ENCODE measurements at regions not wholly inside any gene's neighbourhood (a gene's known extent, or its start where the extent isn't known, plus 50 kb on each side); places are given as distances from the start of the nearest gene placed in this dataset.

DNA sequence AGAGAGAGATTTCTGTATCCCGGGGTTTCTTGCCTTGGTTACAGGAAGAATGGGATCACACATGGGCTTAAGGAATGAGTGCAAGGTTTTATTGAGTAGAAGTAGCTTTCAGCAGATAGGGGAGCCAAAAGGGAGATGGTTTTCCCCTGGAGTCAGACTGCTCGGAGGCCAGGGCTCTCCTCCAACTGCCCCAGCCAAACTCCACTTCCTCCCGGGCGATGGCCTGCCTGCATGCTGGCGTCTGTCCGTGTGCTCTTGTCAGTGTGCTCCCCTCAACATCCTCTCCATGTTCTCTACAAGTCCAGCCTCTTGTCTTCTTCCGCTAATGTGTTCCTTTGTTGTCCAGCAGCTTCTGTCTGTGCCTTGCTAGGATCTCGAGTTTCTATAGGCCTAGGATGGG lies 421.3 kb upstream of the ADGRL2 start:
- DNase-seq, result no peak

DNA sequence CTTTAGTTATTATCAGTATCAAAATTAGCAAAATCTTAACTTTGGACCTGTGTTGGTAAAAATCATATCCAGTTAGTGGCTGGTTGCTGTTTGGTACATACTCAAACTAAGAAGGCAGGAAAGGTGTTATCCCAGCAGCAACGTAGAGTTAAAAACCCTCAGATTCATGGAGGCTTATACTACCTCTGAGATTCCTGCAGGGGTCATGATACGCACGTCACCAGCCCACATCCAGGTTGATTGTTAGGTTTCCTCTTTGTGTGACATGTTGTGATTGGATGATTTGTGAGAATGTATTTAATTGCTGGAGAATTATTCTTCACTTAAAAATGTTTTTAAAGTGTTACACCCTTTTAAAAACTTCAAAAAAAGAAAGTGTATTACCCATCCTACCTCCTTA lies 423.3 kb upstream of the ADGRL2 start:
- no peak for DNase-seq

DNA sequence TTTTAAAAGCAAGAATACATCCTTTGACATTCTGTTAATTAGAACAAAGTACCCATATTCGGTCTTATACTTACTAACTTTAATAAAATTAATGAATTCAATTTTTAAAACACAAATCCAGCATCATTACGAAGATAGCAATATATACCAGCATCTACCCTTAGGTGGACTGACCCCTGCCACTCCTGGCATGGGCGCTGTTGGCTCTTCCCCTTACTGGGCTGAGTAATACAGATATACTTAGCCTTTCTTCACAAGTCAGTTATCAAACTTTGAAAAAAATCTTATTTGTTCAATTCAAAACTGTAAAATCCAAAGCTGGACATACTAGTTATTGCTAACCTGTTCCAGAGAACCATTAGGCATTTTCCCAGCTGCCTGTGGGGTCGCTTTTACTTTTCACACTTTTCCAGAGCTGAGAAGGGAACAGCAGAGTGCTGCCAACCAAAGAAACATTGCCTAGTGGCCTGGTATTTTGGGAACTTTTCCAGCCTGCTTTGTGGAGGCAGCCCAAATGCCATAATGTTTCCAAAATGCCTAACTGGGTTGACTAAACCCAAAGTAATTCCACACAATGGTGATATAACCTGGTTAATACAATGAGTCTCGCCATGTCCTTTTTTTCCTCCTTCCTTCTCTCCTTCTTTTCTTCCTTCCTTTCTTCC lies 424.7 kb upstream of the ADGRL2 start:
- no peak for DNase-seq

GRCh38 chr1:81374481-81374880 lies 426.3 kb upstream of the ADGRL2 start:
- DNase-seq, result no peak

GRCh38 chr1:81371864-81372263 lies 428.9 kb upstream of the ADGRL2 start:
- DNase-seq, result no peak

DNA sequence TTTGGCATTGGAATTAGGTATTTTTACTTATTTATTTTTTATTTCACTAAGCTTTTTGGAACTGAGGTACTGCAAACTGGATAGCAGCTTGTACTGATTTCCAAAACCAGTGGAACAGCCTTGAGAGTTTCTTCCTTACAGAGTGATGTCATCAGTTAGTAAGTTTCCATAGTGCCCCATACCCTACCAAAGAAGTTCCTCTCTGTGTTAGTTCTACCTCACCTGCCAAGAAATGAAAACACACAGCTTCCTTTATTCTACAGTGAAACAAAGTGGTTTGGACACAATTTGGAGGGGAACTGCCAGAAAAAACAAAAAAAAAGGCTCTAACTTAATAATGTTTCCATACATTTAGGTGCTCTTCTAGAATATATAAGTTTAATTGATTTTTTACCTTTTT lies 430.9 kb upstream of the ADGRL2 start:
- DNase-seq, result no peak

DNA sequence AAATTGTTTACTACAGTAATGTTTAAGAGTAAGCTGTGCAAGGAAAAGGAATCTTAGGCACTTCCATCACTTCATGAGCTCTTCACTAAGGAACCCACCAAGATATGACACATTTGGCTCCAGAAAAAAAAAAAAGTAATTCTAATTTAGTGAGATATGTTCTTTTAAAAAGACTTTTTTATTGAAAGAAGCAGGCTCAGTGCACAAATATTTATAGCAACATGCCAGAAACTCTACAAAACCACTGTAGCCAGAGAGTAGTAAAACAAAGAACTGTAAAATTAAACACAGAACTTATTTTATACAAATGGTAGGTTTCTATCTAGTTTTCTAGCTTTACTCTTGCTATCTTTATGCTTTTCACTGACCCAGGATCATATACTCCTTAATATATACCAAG lies 434.6 kb upstream of the ADGRL2 start:
- no peak for DNase-seq

DNA sequence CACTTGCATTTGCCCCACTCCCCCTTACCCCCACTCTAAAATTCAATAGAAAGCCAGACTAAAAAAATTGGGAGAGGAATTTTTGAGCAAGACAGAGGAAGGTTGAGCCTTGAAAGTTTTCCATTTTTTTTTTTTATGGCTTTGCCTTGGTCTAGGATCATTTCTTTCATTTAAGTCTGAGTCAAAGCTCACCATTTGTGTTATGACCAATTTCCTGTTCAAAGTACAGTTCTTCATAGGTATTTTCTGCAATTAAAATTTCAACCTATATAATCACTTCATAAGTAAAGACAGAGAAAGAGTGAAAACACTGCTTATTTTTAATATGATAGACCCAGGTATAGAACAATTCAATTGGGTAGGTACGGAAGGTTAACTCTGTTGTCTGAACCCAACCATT lies 436.6 kb upstream of the ADGRL2 start:
- DNase-seq, result no peak

GRCh38 chr1:81358151-81358550 lies 442.6 kb upstream of the ADGRL2 start:
- no peak for DNase-seq

- DNase-seq, result no peak
These were observed 448.9 kb upstream of the ADGRL2 start for GRCh38 chr1:81351864-81352263.

- no peak for DNase-seq
These were observed 451.4 kb upstream of the ADGRL2 start for GRCh38 chr1:81349194-81349965.

DNA sequence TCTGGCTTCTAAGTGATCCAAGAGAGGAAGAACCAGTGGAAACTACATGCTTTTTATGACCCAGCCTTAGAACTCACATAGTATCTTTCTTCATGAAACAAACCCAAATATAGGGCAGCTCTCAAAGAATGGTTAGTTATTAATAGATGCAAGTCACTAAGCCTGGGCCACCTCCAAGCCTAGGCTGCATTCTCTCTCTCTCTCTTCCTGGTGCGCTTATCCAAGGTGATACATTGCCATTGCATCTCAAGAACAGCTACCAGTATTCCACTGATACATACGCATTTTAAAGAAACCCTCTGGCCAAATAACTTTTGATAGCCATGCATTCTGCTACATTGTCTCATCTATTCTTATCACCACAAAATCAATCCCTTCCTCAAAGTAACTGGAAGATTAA lies 455.6 kb upstream of the ADGRL2 start:
- no peak for DNase-seq

DNA sequence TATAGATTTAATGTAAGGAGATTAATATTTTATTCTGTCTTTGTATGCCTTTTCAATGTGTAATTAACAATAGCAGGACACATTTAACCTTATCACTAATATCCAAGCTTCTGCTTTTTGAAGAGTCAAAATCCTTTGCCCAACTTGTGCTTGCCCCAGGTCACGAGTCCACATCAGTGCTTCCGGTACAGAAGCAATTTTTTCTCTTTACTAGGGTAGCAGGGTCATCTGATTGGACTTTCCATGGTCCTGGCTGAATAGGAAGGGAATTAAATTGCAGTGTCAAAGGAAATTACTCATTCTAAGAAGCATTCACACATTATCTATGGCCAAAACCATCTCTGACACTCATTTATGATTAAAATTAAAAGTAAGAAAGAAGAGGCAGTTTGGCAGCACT lies 460.5 kb upstream of the ADGRL2 start:
- DNase-seq, result no peak

GRCh38 chr1:81337226-81337625 lies 463.5 kb upstream of the ADGRL2 start:
- no peak for DNase-seq

DNA sequence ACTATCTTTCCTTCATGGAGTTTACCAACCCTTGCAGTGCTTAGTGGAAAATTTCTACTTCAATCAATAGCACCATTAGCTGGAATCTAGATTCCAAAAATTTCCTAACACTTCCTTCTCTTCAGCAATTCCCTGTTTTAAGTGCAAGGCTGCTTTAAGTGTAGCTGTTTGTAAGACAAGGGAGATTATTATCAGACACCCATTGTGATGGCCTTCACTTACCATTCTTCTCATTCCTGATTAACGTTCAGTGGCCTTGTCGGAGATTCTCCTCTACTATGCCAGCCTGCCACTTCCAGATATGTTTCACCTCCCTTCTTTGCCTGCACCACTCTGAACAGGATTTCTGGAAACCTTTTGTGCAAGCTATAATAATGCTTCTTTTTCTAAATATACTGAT lies 464.9 kb upstream of the ADGRL2 start:
- DNase-seq, result no peak

DNA sequence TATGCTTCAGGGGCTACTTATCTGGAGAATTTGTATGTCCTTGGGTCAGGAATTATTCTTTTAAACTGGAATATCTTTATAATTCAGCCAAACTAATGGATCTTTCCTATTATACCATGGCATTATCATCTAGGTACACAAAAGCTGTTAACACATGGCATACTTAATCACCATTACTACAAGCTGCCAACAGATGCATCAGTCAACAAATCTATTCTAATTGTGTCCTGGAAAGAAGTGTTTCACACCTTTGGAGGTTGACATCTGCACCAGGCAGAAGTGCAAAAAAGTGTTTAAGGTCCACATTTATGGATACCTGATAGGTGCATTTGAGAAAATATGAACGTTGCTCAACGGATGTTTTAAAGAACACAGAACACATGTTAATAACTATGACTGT lies 470.2 kb upstream of the ADGRL2 start:
- no peak for DNase-seq

DNA sequence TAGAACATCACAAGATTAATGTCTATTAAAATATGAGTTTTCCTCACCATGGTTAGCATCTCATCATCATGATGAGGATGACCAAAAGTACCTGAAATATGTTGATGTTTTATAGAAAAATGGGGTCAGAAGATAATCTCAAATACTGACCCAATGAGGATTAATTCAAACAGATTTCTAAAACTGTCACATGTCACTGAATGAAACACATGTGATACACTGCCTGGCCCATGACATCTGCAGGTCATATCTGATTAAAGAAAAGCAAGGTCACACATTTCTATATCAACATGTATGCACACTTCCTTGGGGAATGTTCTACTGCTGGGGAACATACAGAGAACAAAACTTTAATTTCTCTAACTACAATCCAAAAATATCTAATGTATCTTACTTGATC lies 470.6 kb upstream of the ADGRL2 start:
- DNase-seq, result no peak

GRCh38 chr1:81329041-81329440 lies 471.7 kb upstream of the ADGRL2 start:
- no peak for DNase-seq

DNA sequence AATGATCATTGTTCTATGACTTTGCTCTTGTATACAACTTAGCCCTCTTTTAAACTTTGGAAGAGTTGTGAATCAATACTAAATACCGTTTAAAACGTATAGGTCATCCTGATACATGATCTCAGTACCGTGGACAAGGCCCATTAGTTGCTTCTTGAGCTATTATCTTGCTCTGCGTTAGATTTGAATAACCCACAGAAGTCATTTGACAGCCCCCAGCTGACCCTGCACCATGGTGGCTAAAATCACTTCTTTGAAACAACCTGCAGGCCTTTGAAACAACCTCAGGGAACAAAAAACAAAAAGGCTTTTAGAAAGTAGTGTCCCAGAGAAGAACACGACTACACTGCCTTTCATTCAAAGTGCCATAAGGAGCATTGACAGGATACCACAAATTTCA lies 473.0 kb upstream of the ADGRL2 start:
- DNase-seq, result no peak

DNA sequence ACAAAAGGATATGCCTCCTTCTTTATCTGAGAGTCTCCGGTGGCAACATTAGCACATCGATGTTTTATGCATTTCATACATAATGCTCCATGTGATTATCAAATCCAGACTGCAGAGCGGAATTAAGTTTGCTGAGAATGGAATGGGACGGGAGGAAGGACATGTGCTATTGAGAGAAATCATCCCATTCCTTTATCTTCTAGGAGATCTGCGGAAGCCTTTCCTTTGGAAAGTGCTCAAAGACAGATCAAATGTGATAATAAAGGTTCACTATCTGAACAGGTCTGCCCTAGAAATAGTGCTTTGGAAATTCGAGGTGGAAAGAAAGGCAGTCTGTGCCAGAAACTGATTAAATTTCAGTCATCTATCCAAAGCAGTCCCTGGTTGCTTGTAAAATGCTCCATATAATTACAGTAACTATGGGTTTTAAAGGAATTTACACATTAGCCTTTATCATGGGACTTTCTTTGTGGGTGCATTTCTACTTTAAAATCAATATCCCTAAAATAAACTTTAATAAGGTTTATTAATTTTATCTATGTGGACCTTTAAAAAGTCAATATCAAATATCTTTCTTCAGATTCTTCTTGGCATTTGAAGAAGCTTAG lies 473.5 kb upstream of the ADGRL2 start:
- DNase-seq, result no peak

GRCh38 chr1:81326212-81326611 lies 474.5 kb upstream of the ADGRL2 start:
- DNase-seq, result no peak

- DNase-seq, result no peak
These were observed 475.3 kb upstream of the ADGRL2 start for GRCh38 chr1:81325397-81325796.

GRCh38 chr1:81323862-81324261 lies 476.9 kb upstream of the ADGRL2 start:
- no peak for DNase-seq

DNA sequence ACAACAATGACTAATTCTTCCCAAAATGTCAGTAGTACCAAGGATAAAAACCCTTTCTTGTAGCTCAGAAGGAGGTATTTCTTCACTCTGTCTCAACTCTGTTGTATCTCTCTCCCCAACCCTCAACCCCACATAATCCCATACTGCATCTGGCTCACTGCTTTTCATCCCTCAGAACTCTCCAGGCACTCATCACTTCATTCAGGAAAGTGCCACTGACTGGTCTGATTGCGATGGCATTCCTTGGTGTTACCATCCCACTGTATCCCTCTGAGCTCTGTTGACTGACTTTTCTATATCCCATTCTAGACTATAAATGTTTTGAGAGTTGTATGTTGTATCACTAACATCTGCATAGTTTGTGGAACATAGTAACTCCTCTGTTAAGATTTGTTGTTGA lies 483.5 kb upstream of the ADGRL2 start:
- DNase-seq, result no peak
